HG03469 (cell line): ENCODE measurements at regions not wholly inside any gene's neighbourhood (a gene's known extent, or its start where the extent isn't known, plus 50 kb on each side); places are given as distances from the start of the nearest gene placed in this dataset.

Experiments used
- ATAC-seq: cut with Tn5 transposase; IDR thresholded peaks from one replicate; pipeline ENCODE4 v1.9.1; 2021; ENCODE audit warnings: mild to moderate bottlenecking, moderate library complexity, moderate number of reproducible peaks; ENCODE audit not compliant: unreplicated experiment

DNA sequence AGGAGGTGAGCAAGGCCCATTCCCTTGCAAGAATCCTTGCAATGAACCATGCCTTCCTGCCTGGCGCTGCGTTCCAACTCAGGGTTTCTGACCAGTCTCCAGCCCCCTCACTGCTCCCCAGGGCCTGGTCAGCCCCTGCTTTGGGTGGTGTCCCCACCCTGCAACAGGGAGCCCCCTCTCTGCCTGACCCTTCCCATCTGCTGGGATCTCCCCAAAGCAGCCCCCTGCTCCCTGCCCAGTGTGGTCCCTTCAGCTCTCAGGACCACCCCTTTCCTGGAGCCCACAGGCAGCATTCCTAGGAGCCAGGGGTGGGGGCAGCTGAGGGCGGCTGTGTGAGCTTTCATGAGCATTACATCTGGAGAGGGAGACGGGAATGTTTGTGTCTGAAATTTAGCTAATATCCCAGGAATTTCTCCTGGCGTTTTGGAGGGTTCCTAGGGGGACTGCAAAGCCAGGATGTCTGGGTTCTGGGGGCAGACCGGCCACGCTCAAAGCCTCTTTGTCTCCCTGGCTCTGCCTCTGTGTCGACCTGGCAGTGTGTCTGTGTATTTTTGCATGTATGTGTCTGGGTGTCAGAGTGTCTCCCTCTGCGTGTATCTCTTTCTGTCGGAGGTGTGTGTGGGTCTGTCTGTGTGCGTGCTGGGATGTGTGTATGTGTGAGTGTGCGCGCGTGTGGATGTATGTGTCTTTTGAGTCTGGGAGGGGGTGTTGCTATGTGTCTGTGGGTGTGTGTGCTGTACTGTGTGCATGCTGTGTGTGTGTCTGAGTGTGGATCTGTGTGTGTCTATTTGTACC is 300.5 kb upstream of the ZMIZ1 start:
- ATAC-seq: no peak

DNA sequence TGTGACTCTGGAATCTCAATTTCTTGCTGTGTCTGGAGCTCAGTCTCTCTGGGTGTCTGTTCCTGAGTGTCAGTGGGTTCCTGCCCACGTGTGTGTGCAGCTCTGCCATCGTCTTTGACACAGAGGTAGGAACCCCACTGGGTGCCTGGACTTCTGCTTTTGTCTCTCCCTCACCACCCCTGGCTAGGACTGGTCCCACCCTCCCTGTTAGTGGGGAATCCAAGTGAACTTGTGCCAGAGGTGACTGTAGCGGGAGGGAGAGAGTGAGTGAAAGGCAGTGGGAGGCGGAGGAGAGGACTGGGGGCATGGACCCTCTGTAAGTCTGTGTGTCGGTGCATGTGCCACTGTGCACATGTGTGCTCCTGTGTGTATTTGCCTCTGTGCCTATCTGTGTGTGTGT is 299.9 kb upstream of the ZMIZ1 start:
- no peak for ATAC-seq

DNA sequence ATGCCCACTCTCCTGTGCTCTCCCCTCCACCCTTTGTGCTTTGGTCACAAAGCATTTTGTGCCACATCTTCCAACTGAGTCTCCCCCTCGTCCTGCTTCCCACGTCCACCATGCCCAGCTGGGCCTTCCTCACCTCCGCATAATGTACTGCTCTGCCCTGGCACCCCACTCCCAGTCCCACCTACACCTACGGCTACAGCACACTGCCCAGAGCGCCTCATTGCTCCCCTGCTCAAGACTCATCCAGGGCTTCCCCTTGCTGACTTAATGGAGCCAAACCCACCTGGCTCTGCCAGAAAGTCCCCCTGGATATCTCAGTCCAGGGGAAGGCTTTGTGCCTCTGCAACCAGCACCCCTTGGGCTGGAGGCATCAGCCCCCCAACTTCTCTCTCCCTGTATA is 299.2 kb upstream of the ZMIZ1 start:
- no peak for ATAC-seq

DNA sequence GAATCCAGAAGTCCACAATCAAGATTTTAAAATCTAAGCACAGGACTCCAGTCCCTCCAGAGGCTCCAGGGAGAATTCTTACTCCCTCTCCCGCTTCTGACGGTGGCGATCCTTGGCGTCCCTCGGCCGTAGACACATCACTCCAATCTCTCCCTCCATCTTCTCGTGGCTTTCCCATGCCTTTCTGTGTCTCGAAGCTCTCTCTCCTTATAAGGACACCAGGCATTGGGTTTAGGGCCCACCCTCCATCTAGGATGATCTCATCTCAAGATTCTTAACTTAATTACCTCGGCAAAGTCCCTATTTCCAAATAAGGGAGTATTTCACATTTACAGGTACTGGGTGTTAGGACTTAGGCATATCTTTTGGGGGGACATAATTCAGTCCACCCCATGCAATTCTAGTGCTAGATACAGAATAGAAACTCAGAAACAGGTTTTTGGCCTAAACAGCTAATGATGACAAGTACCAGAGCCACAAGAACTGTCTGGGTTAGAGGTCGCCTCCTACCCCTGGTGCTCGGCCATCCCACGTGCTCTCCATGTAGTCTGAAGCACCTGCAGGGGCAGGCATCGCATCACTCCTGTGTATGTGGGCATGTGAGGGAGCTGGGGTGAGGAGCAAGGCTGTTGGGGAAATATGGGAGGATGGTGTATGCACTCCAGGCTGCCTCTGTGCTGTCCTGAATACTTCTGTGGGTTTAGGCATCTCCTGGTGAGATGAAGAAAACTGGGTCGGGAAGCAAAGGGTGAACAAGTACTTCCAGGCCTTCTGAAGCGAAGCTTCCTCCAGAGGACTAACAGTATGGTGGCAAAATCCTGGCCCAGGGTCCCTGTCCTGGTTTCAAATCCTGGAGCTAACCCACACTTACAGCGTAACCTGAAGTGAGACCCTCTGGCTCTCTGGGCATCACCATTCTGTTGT is 298.3 kb upstream of the ZMIZ1 start:
- no peak for ATAC-seq

GRCh38 chr10:78771260-78771659 is 297.5 kb upstream of the ZMIZ1 start:
- no peak for ATAC-seq

DNA sequence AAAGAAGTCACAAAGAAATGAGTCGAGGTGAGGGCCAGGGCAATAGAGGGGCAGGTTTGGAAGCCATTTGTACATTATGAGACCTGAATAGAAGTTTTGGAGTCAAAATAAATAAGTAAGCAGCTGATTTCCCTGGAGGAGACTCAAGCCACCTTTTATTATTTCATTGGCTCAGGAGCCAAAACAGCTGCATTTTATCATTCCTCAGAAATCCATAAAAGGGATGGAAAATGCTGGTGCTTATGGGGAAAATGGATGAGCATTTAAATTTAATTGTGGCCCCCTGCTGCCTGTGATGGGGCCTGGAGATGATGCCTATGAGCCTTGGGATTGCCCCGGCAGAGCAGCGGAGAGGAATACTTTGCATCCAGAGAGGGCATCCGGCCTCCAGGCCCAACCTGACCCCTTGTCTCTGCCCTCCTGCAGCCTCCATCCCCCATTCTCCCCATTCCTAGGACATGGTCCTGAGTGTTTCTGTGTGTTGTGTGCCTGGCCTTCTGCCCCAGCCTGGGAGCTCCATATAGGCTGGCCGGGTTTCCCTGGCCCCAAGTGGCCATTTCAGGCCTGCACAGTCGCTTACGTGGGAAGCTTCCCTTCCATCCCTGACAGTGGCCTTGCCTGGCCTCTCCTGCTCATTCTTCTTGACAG is 296.8 kb upstream of the ZMIZ1 start:
- no peak for ATAC-seq

- no peak for ATAC-seq
Observed at GRCh38 chr10:78772486-78772885, 296.3 kb upstream of the ZMIZ1 start.

DNA sequence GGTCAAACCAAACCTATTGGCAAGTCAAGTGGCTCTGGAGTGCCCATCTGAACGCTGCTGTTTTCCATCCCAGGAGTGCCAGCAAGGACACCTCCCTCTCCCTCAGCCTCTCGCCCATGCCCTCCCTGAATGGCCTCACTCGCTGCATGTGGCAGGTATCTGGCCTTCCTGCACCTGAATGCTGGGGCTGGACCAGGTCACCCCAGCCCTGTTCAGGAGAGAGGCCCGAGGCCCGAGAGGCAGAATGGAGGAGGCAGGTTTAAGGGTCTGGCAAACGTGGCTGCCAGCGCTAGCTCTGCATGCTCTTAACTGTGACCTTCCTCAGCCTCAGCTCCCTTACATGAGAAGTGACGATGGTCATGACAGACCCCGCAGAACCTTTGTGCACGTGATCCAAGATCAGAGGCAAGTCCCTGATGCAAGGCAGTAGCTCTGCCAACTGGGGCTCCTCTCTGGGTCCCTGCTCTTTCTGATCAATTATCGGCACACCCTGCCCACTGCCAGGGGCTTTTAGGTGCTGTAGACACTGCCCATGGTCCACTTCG is 295.7 kb upstream of the ZMIZ1 start:
- ATAC-seq: no peak

DNA sequence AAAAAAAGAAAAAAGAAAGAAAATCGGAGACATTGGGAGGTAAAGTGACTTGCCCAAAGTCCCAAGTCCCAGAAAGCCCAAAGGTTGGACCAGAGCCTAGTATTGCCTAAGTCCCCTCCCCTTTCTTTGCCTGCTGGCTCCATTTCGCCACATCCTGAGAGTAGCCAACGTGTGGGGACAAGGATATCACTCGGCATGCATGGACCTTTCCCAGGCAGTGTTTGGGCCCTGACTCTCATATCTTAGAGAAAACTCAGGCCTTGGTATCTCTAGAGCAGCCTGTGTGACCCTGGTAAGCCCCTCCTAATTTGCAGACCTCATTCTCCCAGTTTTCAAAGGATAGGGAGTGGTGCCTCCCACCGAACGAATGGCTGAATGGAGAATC is 294.2 kb upstream of the ZMIZ1 start:
- no peak for ATAC-seq

DNA sequence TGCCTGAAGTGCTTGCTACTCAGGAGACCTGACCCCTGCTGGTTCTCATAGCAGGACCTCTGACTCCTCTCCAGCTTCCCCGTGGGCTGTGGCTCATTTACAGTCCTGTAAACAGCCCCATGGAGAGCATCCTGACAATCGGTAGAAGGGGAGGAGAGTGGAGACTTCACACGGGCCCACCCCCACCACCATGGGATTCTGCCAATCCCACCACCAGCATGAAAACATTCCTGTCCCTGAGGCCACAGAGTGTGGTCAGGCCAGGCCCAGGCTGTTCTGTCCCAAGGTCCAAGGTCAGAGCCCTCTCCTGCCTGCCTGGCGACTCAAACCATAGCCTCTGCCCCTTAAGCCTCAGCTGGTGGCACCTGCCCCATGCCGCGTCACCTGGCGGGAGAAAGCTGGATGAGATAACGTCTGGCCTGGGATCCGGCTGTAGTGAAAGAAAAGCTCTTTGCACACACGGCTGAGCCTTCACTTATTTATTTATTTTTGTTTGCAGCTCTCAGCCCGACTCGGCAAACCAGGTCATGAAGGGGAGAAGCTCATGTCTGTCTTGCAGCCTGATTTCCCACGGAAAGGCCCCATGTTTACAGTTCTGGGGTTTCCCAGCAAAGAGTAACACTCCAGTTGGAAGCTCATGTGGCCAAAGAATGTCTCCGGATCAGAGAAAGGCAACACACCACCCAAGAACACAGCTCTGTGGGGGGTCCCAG is 293.6 kb upstream of the ZMIZ1 start:
- no peak for ATAC-seq

DNA sequence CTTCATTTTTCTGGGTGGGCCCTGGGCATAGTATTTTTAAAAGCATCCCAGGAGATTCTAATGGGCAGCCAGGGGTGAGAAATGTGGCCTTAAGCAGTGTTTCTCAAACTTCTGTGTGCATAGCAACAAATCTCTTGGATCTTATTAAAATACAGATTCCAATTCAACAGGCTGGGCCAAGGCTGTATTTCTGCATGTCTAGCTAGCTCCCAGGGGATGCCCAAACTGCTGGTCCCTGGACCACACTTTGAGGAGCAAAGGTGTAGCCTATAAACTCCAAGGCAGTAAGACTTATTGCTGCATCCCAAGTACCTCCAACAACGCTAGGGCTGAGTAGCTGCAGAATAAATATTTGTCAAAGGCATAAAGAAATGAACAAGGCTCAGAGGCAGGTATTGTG is 292.9 kb upstream of the ZMIZ1 start:
- ATAC-seq: no peak

DNA sequence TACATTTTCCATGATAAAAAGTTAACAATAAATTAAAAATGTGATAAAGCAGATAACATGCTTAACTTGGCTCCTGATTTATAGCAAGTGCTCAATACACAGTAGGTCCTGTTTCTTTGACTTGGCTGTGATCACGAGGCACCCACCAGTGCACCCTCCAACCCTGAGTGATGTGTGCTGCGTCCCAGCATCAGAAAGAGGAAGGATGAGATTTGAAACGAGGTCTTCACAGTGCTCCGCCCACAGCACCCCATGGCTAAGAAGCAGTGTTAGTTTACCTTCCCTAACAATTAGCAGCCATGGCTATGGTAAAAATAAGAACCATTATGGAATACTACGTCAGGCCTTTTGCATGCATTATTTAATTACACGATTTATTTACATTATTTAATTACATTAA is 292.0 kb upstream of the ZMIZ1 start:
- ATAC-seq: no peak

GRCh38 chr10:78777466-78777865 is 291.3 kb upstream of the ZMIZ1 start:
- no peak for ATAC-seq

GRCh38 chr10:78777867-78778266 is 290.9 kb upstream of the ZMIZ1 start:
- no peak for ATAC-seq

- no peak for ATAC-seq
Observed at GRCh38 chr10:78778444-78779338, 290.1 kb upstream of the ZMIZ1 start.

- ATAC-seq: no peak
Observed at GRCh38 chr10:78779339-78779955, 289.3 kb upstream of the ZMIZ1 start.

- no peak for ATAC-seq
Observed at GRCh38 chr10:78780551-78780961, 288.2 kb upstream of the ZMIZ1 start.

- ATAC-seq: no peak
Observed at GRCh38 chr10:78781251-78781913, 287.4 kb upstream of the ZMIZ1 start.

- no peak for ATAC-seq
Observed at GRCh38 chr10:78781991-78782390, 286.8 kb upstream of the ZMIZ1 start.
